CD14-positive monocyte (primary cell): ENCODE measurements at regions not wholly inside any gene's neighbourhood (a gene's known extent, or its start where the extent isn't known, plus 50 kb on each side); places are given as distances from the start of the nearest gene placed in this dataset.

ENCODE experiments used
- DNase-seq, 3 donors: peaks; one replicate each; pipeline ENCODE4 v3.0.0-alpha.2; 2011 to 2022
- H2AFZ ChIP-seq: 2 replicates; pipeline ENCODE4 v1.6.0; 2012; ENCODE audit warnings: mild to moderate bottlenecking, low read depth, low read length, inconsistent platforms; ENCODE audit not compliant: insufficient read depth, poor library complexity, severe bottlenecking
- H3K27ac ChIP-seq, 2 donors: 1 replicate in 1 of 2; 2 replicates in 1 of 2; pipeline ENCODE4 v1.5.1; 2012 to 2013; ENCODE audit warnings: low read length in 2 of 2, control low read depth in 1 of 2, inconsistent platforms in 1 of 2, low read depth in 1 of 2, mild to moderate bottlenecking in 1 of 2
- H3K27me3 ChIP-seq, 2 donors: one replicate each; pipeline versions ENCODE4 v1.6.0 to v1.6.1; 2011 to 2013; ENCODE audit warnings: low read length in 2 of 2; ENCODE audit not compliant: control insufficient read depth in 2 of 2, insufficient read depth in 2 of 2
- H3K36me3 ChIP-seq, 2 donors: replicated peaks in 1 of 2; 1 replicate in 1 of 2; 2 replicates in 1 of 2; pipeline versions ENCODE4 v1.5.1 to v1.6.1; 2012 to 2013; ENCODE audit warnings: low read length in 2 of 2, control low read depth in 1 of 2, inconsistent platforms in 1 of 2, mild to moderate bottlenecking in 1 of 2; ENCODE audit not compliant: insufficient read depth in 2 of 2, control insufficient read depth in 1 of 2
- H3K4me1 ChIP-seq, 2 donors: 1 replicate in 1 of 2; 2 replicates in 1 of 2; pipeline versions ENCODE4 v1.5.1 to v1.6.1; 2012 to 2013; ENCODE audit warnings: low read length in 2 of 2, control low read depth in 1 of 2, inconsistent platforms in 1 of 2, mild to moderate bottlenecking in 1 of 2, moderate library complexity in 1 of 2; ENCODE audit not compliant: insufficient read depth in 2 of 2, control insufficient read depth in 1 of 2
- H3K4me2 ChIP-seq: replicated peaks from 2 replicates; pipeline ENCODE3; 2012; ENCODE audit warnings: low read length, moderate library complexity, mild to moderate bottlenecking; ENCODE audit not compliant: poor library complexity, severe bottlenecking; ENCODE audit errors: extremely low read depth
- H3K4me3 ChIP-seq, 3 experiments: fragments of 200-600 bp in 1 of 3; sonication (generic) in 1 of 3; replicated peaks in 1 of 3; 1 replicate in 2 of 3; 2 replicates in 1 of 3; pipeline ENCODE4 v1.5.1; 2011 to 2013; ENCODE audit warnings: low read length in 3 of 3, mild to moderate bottlenecking in 3 of 3, control low read depth in 2 of 3, low read depth in 2 of 3, inconsistent platforms in 1 of 3, moderate library complexity in 1 of 3
- H3K79me2 ChIP-seq: 2 replicates; pipeline ENCODE4 v1.6.0; 2012; ENCODE audit warnings: mild to moderate bottlenecking, control low read depth, inconsistent platforms, low read length, moderate library complexity; ENCODE audit not compliant: insufficient read depth
- H3K9ac ChIP-seq: 2 replicates; pipeline ENCODE4 v1.6.0; 2017; ENCODE audit warnings: low read length, mild to moderate bottlenecking; ENCODE audit not compliant: insufficient read depth, poor library complexity, severe bottlenecking
- H3K9me3 ChIP-seq, 2 donors: replicated peaks in 1 of 2; 1 replicate in 1 of 2; 2 replicates in 1 of 2; pipeline versions ENCODE4 v1.5.1 to v1.6.1; 2012 to 2013; ENCODE audit warnings: low read length in 2 of 2, control low read depth in 1 of 2; ENCODE audit not compliant: control insufficient read depth in 1 of 2, insufficient read depth in 1 of 2
- H4K20me1 ChIP-seq: 2 replicates; pipeline ENCODE4 v1.6.0; 2012; ENCODE audit warnings: mild to moderate bottlenecking, low read length, control low read depth, moderate library complexity; ENCODE audit not compliant: insufficient read depth
- H3K27ac Mint-ChIP-seq, 7 donors: one replicate each; pipeline ENCODE4 v1.8.0; 2020; ENCODE audit warnings: mild to moderate bottlenecking in 7 of 7, mixed read lengths in 7 of 7, moderate library complexity in 6 of 7, inconsistent platforms in 2 of 7
- H3K27me3 Mint-ChIP-seq, 3 donors: one replicate each; pipeline ENCODE4 v1.8.0; 2021 to 2022; ENCODE audit warnings: low read depth in 3 of 3, mild to moderate bottlenecking in 3 of 3, mixed read lengths in 3 of 3, moderate library complexity in 3 of 3, inconsistent platforms in 1 of 3
- H3K36me3 Mint-ChIP-seq, 2 donors: one replicate each; pipeline ENCODE4 v1.8.0; 2020; ENCODE audit warnings: mixed read lengths in 2 of 2, inconsistent platforms in 1 of 2, mild to moderate bottlenecking in 1 of 2
- H3K4me1 Mint-ChIP-seq: one replicate; pipeline ENCODE4 v1.8.0; 2020; ENCODE audit warnings: mild to moderate bottlenecking, mixed read lengths
- H3K4me3 Mint-ChIP-seq, 2 donors: one replicate each; pipeline ENCODE4 v1.8.0; 2020; ENCODE audit warnings: mild to moderate bottlenecking in 2 of 2, mixed read lengths in 2 of 2, moderate library complexity in 1 of 2
- H3K9me3 Mint-ChIP-seq, 7 donors: one replicate each; pipeline ENCODE4 v1.8.0; 2020 to 2022; ENCODE audit warnings: mixed read lengths in 7 of 7, mild to moderate bottlenecking in 6 of 7, moderate library complexity in 6 of 7, inconsistent platforms in 2 of 7
- CTCF ChIP-seq: fragments of 200-600 bp; IDR thresholded peaks from one replicate; pipeline ENCODE4 v1.8.0; 2022; ENCODE audit warnings: antibody characterized with exemption, mild to moderate bottlenecking
- WGBS: methylation state at CpG from one replicate; pipeline ENCODE4 v1.1.5; 2013; ENCODE audit warnings: missing lambda C conversion rate; ENCODE audit not compliant: insufficient coverage; 5-methylcytosine and 5-hydroxymethylcytosine counted together
- intact Hi-C, 2 donors: fragments of 100-400 bp; cut with micrococcal nuclease; formaldehyde crosslinking; loops; one replicate each; pipeline versions ENCODE4 v1.15.0 to v1.15.1; 2023

DNA sequence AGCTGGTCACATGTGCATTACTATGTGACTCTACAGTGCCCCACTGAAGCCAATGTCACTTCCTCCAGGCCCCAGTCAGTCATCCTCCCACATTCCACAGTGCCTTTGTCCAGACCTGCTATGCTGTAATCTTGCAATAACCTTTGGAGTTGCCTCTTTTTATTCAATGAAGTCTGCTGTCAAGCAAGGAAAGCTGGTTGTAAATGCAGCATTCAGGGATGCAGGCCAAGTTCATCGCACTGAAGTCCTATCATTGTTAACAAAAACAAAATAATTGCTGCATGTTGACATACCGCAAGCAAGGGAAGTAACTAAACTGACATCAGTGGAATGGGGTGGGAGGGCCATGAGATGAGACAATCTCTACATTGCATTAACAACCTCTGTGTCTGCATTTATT is 131.2 kb upstream of the CDYL start:
- TF ChIP-seq CTCF = no peak
- no peaks in the 10 kb centered on the region for H3K36me3 ChIP-seq
- no peaks in the 10 kb centered on the region for H4K20me1 ChIP-seq
- Mint-ChIP-seq H3K27me3 (peaks cover 21 to 24% (median 21%) of the 10 kb centered on the region in 3 donors), H3K36me3 (no peaks in the 10 kb centered on the region), H3K9me3 (peaks cover 0 to 8% (median 2%) of the 10 kb centered on the region in 7 donors), H3K4me3 (no peak overlapping the region), H3K4me1 (peaks cover 9% of the 10 kb centered on the region), H3K27ac (no peak overlapping the region)
- no peak for DNase-seq
- no peak overlapping the region for H3K27ac ChIP-seq
- no CpG with 5 or more reads among the region's 2 CpGs for WGBS
- H3K9ac ChIP-seq = no peak overlapping the region
- peaks cover 0 to 5% of the 10 kb centered on the region in 2 donors for H3K9me3 ChIP-seq
- no peak overlapping the region for H3K4me2 ChIP-seq
- no peaks in the 10 kb centered on the region for H3K79me2 ChIP-seq
- no peak overlapping the region for H2AFZ ChIP-seq
- peaks cover 6 to 8% of the 10 kb centered on the region in 2 donors for H3K27me3 ChIP-seq
- intact Hi-C loops = no loop called here
- H3K4me3 ChIP-seq = no peak overlapping the region
- peaks cover 3 to 5% of the 10 kb centered on the region in 2 donors for H3K4me1 ChIP-seq

GRCh38 chr6:4641461-4641860 is 134.7 kb upstream of the CDYL start:
- Mint-ChIP-seq H3K27ac (no peak overlapping the region), H3K27me3 (peaks cover 2 to 5% (median 5%) of the 10 kb centered on the region in 3 donors), H3K9me3 (peaks cover 3 to 18% (median 10%) of the 10 kb centered on the region in 7 donors), H3K4me1 (no peaks in the 10 kb centered on the region), H3K36me3 (no peaks in the 10 kb centered on the region), H3K4me3 (no peak overlapping the region)
- H3K9ac ChIP-seq = no peak overlapping the region
- H3K79me2 ChIP-seq = no peaks in the 10 kb centered on the region
- WGBS = no CpG with 5 or more reads among the region's 3 CpGs
- no peak for TF ChIP-seq CTCF
- no peaks in the 10 kb centered on the region for H4K20me1 ChIP-seq
- DNase-seq = no peak
- no peak overlapping the region for H3K4me2 ChIP-seq
- H3K9me3 ChIP-seq = peaks cover 5 to 9% of the 10 kb centered on the region in 2 donors
- no peaks in the 10 kb centered on the region for H3K4me1 ChIP-seq
- intact Hi-C loops = no loop called here
- H3K27me3 ChIP-seq = no peaks in the 10 kb centered on the region
- no peak overlapping the region for H3K4me3 ChIP-seq
- no peaks in the 10 kb centered on the region for H3K36me3 ChIP-seq
- H3K27ac ChIP-seq = no peak overlapping the region
- H2AFZ ChIP-seq = no peak overlapping the region
